ENCODE measurements at regions not wholly inside any gene's neighbourhood (a gene's known extent, or its start where the extent isn't known, plus 50 kb on each side); places are given as distances from the start of the nearest gene placed in this dataset.

DNA sequence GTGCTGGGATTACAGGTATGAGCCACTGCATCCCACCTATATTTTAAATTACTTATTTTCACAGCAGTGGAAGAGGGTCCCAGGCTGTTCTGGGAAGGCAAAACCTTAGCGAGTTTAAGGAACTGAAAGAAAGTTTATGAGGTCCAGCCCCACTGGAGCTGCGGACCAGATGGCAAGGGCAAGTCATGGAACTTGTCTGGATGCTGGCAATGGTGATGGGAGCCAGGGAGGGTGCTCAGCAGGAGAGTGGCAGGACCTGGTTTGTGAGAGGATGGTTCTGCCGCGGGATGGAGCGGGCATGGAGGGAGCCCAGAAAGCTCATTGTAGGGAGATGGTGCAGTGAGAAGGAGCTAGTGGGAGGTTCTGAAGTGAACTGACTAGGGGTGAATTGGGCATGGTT lies 50.6 kb upstream of the SLC45A1 start:
- TF ChIP-seq, protein P1, sequence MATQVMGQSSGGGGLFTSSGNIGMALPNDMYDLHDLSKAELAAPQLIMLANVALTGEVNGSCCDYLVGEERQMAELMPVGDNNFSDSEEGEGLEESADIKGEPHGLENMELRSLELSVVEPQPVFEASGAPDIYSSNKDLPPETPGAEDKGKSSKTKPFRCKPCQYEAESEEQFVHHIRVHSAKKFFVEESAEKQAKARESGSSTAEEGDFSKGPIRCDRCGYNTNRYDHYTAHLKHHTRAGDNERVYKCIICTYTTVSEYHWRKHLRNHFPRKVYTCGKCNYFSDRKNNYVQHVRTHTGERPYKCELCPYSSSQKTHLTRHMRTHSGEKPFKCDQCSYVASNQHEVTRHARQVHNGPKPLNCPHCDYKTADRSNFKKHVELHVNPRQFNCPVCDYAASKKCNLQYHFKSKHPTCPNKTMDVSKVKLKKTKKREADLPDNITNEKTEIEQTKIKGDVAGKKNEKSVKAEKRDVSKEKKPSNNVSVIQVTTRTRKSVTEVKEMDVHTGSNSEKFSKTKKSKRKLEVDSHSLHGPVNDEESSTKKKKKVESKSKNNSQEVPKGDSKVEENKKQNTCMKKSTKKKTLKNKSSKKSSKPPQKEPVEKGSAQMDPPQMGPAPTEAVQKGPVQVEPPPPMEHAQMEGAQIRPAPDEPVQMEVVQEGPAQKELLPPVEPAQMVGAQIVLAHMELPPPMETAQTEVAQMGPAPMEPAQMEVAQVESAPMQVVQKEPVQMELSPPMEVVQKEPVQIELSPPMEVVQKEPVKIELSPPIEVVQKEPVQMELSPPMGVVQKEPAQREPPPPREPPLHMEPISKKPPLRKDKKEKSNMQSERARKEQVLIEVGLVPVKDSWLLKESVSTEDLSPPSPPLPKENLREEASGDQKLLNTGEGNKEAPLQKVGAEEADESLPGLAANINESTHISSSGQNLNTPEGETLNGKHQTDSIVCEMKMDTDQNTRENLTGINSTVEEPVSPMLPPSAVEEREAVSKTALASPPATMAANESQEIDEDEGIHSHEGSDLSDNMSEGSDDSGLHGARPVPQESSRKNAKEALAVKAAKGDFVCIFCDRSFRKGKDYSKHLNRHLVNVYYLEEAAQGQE (IDR thresholded peaks at IDR 0.05; ENCODE audit: low read depth), result no peak
- TF ChIP-seq TAF1 (IDR thresholded peaks at IDR 0.05; ENCODE audit: low read depth), result no peak
- TF ChIP-seq TCF12 (IDR thresholded peaks at IDR 0.05; ENCODE audit: low read depth), result no peak
- TF ChIP-seq FOXM1 (IDR thresholded peaks at IDR 0.05; ENCODE audit: borderline replicate concordance, low read depth), result no peak
- TF ChIP-seq YY1 (IDR thresholded peaks at IDR 0.05; ENCODE audit: low read depth), result no peak
- no peak for TF ChIP-seq ZBTB7A (IDR thresholded peaks at IDR 0.05; ENCODE audit: low read depth)
- no peak for TF ChIP-seq NFIC (IDR thresholded peaks at IDR 0.05)
- no peak for TF ChIP-seq RAD21 (IDR thresholded peaks at IDR 0.05; ENCODE audit: low read depth)
- TF ChIP-seq CREB1 (IDR thresholded peaks at IDR 0.05; ENCODE audit: low read depth), result no peak
- TF ChIP-seq, protein P2, sequence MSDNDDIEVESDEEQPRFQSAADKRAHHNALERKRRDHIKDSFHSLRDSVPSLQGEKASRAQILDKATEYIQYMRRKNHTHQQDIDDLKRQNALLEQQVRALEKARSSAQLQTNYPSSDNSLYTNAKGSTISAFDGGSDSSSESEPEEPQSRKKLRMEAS (IDR thresholded peaks at IDR 0.05), result no peak
- TF ChIP-seq, protein P3, sequence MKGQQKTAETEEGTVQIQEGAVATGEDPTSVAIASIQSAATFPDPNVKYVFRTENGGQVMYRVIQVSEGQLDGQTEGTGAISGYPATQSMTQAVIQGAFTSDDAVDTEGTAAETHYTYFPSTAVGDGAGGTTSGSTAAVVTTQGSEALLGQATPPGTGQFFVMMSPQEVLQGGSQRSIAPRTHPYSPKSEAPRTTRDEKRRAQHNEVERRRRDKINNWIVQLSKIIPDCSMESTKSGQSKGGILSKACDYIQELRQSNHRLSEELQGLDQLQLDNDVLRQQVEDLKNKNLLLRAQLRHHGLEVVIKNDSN (IDR thresholded peaks at IDR 0.05), result no peak
- TF ChIP-seq CEBPB (IDR thresholded peaks at IDR 0.05), result no peak
- TF ChIP-seq TEAD4 (IDR thresholded peaks at IDR 0.05), result no peak
- TF ChIP-seq EP300 (IDR thresholded peaks at IDR 0.05; ENCODE audit: borderline replicate concordance), result no peak
- no peak for TF ChIP-seq EGR1 (IDR thresholded peaks at IDR 0.05)

GRCh38 chr1:8266436-8267165 lies 51.3 kb upstream of the SLC45A1 start:
- TF ChIP-seq CEBPB (IDR thresholded peaks at IDR 0.05) (no peak), TCF12 (IDR thresholded peaks at IDR 0.05; ENCODE audit: low read depth) (no peak), EP300 (IDR thresholded peaks at IDR 0.05; ENCODE audit: borderline replicate concordance) (peak; percentile 36; the same call in 1 of the 2 replicates)
- TF ChIP-seq, protein P1 (IDR thresholded peaks at IDR 0.05; ENCODE audit: low read depth), result no peak

- TF ChIP-seq EP300 (IDR thresholded peaks at IDR 0.05; ENCODE audit: borderline replicate concordance), result no peak
- TF ChIP-seq ZBTB7A (IDR thresholded peaks at IDR 0.05; ENCODE audit: low read depth), result no peak
- TF ChIP-seq, protein P3 (IDR thresholded peaks at IDR 0.05), result no peak
These were observed 54.1 kb upstream of the SLC45A1 start for GRCh38 chr1:8263791-8264190.

DNA sequence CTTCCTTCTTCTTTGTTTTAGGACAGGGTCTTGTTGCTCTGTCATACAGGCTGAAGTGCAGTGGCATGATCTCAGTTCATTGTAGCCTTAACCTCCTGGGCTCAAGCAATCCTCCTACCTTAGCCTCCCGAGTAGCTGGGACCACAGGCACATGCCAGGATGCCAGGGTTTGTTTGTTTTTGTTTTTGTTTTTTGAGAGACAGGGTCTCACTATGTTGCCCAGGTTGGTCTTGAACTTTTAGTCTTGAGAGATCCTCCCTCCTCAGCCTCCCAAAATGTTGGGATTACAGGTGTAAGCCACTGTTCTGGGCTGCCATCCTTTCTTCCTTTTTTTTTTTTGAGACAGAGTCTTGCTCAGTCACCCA lies 56.5 kb upstream of the SLC45A1 start:
- TF ChIP-seq, protein P2 (IDR thresholded peaks at IDR 0.05), result no peak
- no peak for TF ChIP-seq EP300 (IDR thresholded peaks at IDR 0.05; ENCODE audit: borderline replicate concordance)
- TF ChIP-seq ZBTB7A (IDR thresholded peaks at IDR 0.05; ENCODE audit: low read depth), result no peak
- TF ChIP-seq NFIC (IDR thresholded peaks at IDR 0.05), result no peak
- no peak for TF ChIP-seq TEAD4 (IDR thresholded peaks at IDR 0.05)
- TF ChIP-seq, protein P3 (IDR thresholded peaks at IDR 0.05), result no peak
- TF ChIP-seq TAF1 (IDR thresholded peaks at IDR 0.05; ENCODE audit: low read depth), result no peak

- no peak for TF ChIP-seq TEAD4 (IDR thresholded peaks at IDR 0.05)
- peak; percentile 91 for TF ChIP-seq NFIC (IDR thresholded peaks at IDR 0.05)
- TF ChIP-seq FOXM1 (IDR thresholded peaks at IDR 0.05; ENCODE audit: borderline replicate concordance, low read depth), result no peak
- TF ChIP-seq TCF12 (IDR thresholded peaks at IDR 0.05; ENCODE audit: low read depth), result peak; percentile 49; the same call in 1 of the 2 replicates
- peak; percentile 97 for TF ChIP-seq CEBPB (IDR thresholded peaks at IDR 0.05)
- TF ChIP-seq TAF1 (IDR thresholded peaks at IDR 0.05; ENCODE audit: low read depth), result no peak
- TF ChIP-seq RAD21 (IDR thresholded peaks at IDR 0.05; ENCODE audit: low read depth), result no peak
- TF ChIP-seq, protein P3 (IDR thresholded peaks at IDR 0.05), result no peak
- no peak for TF ChIP-seq YY1 (IDR thresholded peaks at IDR 0.05; ENCODE audit: low read depth)
- TF ChIP-seq CREB1 (IDR thresholded peaks at IDR 0.05; ENCODE audit: low read depth), result no peak
These were observed 58.2 kb upstream of the SLC45A1 start for GRCh38 chr1:8259498-8260290.

All from Ishikawa (cell line).